Erythroblast (primary cell): ENCODE measurements at regions not wholly inside any gene's neighbourhood (a gene's known extent, or its start where the extent isn't known, plus 50 kb on each side); places are given as distances from the start of the nearest gene placed in this dataset.

Source experiments
- GATA1 ChIP-seq: IDR thresholded peaks from 2 replicates; pipeline ENCODE4 v1.6.1; 2011; ENCODE audit warnings: low read depth, mild to moderate bottlenecking, control low read depth, low read length, moderate library complexity
- POLR2A ChIP-seq: IDR thresholded peaks from 2 replicates; pipeline ENCODE4 v1.6.1; 2011; ENCODE audit warnings: mild to moderate bottlenecking, low read length

- TF ChIP-seq POLR2A, result no peak
- no peak for TF ChIP-seq GATA1
Measured at GRCh38 chr12:128103152-128103551, 163.8 kb upstream of the TMEM132C start.
